ENCODE measurements at regions not wholly inside any gene's neighbourhood (a gene's known extent, or its start where the extent isn't known, plus 50 kb on each side); places are given as distances from the start of the nearest gene placed in this dataset.

DNA sequence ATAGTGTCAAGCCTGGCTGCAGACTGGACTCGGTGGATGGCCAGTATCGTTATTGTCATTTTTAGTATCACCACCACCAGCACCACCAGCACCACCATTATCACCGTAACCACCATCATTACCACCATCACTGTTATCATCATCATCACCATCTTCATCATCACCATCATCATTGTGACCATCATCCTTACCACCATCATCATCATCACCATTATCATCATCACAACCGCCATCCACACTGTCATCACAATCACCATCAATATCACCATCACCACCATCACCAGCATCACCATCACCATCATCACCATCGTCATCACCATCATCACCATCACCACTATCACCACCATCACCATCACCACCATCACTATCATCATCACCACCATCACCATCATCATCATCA, 65.6 kb downstream of the FOXL3 start:
- peaks cover 30% of the 10 kb centered on the region for H3K27me3 ChIP-seq (ENCODE audit: low read depth)
- no peak for ATAC-seq
- TF ChIP-seq CTCF (IDR thresholded peaks at IDR 0.05) = no peak
- peaks cover 10% of the 10 kb centered on the region for H3K4me1 ChIP-seq
- no peaks in the 10 kb centered on the region for H3K9me3 ChIP-seq
- no peak overlapping the region for H3K4me3 ChIP-seq
- intact Hi-C loops (cut with DNase I) = no loop called here
- no peaks in the 10 kb centered on the region for H3K36me3 ChIP-seq
- no peak for DNase-seq
- H3K27ac ChIP-seq = no peak overlapping the region

- peaks cover 32% of the 10 kb centered on the region for H3K27me3 ChIP-seq (ENCODE audit: low read depth)
- peaks cover 10% of the 10 kb centered on the region for H3K4me1 ChIP-seq
- no peak overlapping the region for H3K4me3 ChIP-seq
- H3K36me3 ChIP-seq = no peaks in the 10 kb centered on the region
- H3K27ac ChIP-seq = no peak overlapping the region
- DNase-seq (no peak), ATAC-seq (no peak)
- intact Hi-C loops (cut with DNase I) = no loop called here
- no peak for TF ChIP-seq CTCF (IDR thresholded peaks at IDR 0.05)
- no peaks in the 10 kb centered on the region for H3K9me3 ChIP-seq
Observed at GRCh38 chr7:356087-356486, 66.1 kb downstream of the FOXL3 start.

DNA sequence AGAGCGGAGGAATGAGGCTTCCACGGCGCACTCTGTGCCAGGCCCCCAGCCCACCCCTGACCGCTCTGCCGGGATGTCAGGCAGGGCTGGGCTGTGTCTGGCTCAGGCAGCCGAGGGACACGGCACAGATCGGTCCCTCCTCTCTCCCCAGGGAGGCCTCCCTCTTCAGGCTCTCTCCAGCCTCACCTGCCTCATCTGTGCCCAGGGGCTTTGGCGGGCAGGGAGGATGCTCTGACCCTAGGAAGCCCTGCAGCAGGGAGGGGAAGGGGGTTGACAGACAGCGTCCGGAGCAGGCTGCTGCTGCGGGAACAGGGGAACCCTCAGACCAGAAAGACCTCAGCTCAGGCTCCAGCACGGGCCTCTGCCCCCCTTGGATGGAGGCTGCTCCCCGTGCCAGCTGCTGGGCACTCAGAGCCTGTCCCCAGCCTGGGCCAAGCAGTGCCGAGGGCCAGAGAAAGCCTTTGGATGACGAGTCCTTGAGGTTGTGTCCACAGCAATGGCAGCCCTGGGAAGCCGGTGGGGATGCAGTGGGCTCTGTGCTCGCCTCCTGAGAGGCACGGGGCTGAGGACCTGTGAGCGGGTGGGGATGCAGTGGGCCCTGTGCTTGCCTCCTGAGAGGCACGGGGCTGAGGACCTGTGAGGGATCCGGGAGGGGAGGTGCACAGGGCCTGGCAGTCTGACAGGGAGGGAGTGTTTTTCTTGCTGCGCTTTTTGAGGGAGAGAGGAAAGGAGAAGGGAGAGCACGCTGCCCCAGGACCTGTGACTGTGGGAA, 66.9 kb downstream of the FOXL3 start:
- Histone ChIP-seq H3K27ac (no peak overlapping the region), H3K9me3 (no peaks in the 10 kb centered on the region), H3K4me3 (no peak overlapping the region), H3K4me1 (peaks cover 2% of the 10 kb centered on the region), H3K27me3 (ENCODE audit: low read depth) (peaks cover 29% of the 10 kb centered on the region), H3K36me3 (no peaks in the 10 kb centered on the region)
- TF ChIP-seq CTCF (IDR thresholded peaks at IDR 0.05) = no peak
- peak in 1 of 2 donors; percentile 58 for ATAC-seq
- intact Hi-C loops (cut with DNase I) = no loop called here
- no peak for DNase-seq

DNA sequence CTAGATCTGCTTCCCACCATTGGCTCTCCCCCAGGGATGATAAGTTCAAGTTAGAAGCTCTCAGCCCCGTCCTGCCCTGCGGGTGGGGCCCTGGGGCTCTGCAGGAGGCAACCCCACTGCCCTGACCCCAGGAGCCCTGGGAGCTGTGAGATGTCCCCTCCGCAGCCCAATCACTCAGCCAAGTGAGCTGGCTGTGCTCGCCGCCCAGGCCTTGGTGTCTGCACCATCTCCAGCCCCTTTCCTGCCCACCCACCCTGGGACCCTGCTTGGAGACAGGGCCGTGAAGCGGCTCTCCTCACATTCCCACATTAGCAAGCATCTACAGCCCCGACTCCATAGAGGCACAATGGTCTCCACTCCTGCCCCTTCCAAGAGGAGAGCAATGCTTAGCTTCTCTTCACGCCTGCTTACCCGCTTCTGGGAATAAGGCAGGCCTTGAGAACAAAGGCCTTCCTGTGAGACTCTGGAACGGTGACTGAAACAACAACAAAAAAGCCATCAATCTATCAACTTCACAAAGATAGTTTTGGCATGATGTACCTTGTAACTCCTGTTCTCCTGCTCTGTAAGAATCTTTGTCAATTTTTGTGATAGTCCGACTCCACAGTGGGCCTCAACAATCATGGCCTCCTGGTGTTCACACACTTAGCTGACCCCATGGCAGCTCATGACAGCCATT, 67.7 kb downstream of the FOXL3 start:
- peaks cover 26% of the 10 kb centered on the region for H3K27me3 ChIP-seq (ENCODE audit: low read depth)
- DNase-seq (no peak), ATAC-seq (no peak)
- H3K4me3 ChIP-seq = no peak overlapping the region
- no peaks in the 10 kb centered on the region for H3K9me3 ChIP-seq
- intact Hi-C loops (cut with DNase I) = no loop called here
- no peaks in the 10 kb centered on the region for H3K36me3 ChIP-seq
- H3K4me1 ChIP-seq = no peaks in the 10 kb centered on the region
- TF ChIP-seq CTCF (IDR thresholded peaks at IDR 0.05) = no peak
- H3K27ac ChIP-seq = no peak overlapping the region

DNA sequence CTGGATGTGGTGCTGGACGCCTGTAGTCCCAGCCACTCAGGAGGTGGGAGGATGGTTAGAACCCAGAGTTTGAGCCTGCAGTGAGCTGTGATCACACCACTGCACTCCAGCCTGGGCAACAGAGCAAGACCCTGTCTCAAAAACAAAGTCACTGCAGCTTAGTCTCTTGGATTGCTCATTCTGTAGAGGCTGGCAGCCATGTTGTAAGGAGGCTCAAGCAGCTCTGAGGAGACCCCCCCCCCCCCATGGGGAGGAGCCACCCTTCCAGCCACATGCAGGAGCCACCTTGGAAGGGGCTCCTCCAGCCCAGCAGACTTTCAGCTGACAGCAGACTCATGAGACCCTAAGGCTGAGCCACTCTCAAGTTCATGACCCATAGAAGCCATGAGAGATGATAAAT, 68.4 kb downstream of the FOXL3 start:
- H3K9me3 ChIP-seq = no peaks in the 10 kb centered on the region
- no peak for TF ChIP-seq CTCF (IDR thresholded peaks at IDR 0.05)
- no peaks in the 10 kb centered on the region for H3K4me1 ChIP-seq
- H3K36me3 ChIP-seq = no peaks in the 10 kb centered on the region
- no peak overlapping the region for H3K27ac ChIP-seq
- ATAC-seq (no peak), DNase-seq (no peak)
- intact Hi-C loops (cut with DNase I) = no loop called here
- peaks cover 26% of the 10 kb centered on the region for H3K27me3 ChIP-seq (ENCODE audit: low read depth)
- no peak overlapping the region for H3K4me3 ChIP-seq

Measured in lower lobe of right lung (tissue), 2 donors.